GM06990 (cell line): ENCODE measurements at regions not wholly inside any gene's neighbourhood (a gene's known extent, or its start where the extent isn't known, plus 50 kb on each side); places are given as distances from the start of the nearest gene placed in this dataset.

Experiments
- DNase-seq: peaks from one replicate; pipeline ENCODE4 v3.0.0-alpha.2; 2011; ENCODE audit not compliant: insufficient read length; ENCODE audit errors: extremely low read depth
- H3K27me3 ChIP-seq: replicated peaks from 2 replicates; pipeline ENCODE4 v1.6.0; 2011; ENCODE audit warnings: low read length; ENCODE audit not compliant: control insufficient read depth, insufficient read depth
- H3K36me3 ChIP-seq: 2 replicates; pipeline ENCODE4 v1.5.1; 2011; ENCODE audit warnings: low read length; ENCODE audit not compliant: control insufficient read depth, insufficient read depth
- H3K4me3 ChIP-seq: replicated peaks from 2 replicates; pipeline ENCODE4 v1.5.1; 2011; ENCODE audit warnings: low read depth, mild to moderate bottlenecking, control low read depth, low read length
- CTCF ChIP-seq: IDR thresholded peaks from 2 replicates; pipeline ENCODE4 v1.5.1; 2011; ENCODE audit warnings: low read length, control low read depth, mild to moderate bottlenecking, inconsistent platforms; ENCODE audit not compliant: insufficient read depth, poor library complexity, severe bottlenecking

- no peak for DNase-seq
- H3K27me3 ChIP-seq, result no peaks in the 10 kb centered on the region
- no peaks in the 10 kb centered on the region for H3K36me3 ChIP-seq
- no peak for TF ChIP-seq CTCF
- H3K4me3 ChIP-seq, result no peak overlapping the region
Observed at GRCh38 chr9:81408951-81409350, 280.4 kb downstream of the TLE1 start.

DNA sequence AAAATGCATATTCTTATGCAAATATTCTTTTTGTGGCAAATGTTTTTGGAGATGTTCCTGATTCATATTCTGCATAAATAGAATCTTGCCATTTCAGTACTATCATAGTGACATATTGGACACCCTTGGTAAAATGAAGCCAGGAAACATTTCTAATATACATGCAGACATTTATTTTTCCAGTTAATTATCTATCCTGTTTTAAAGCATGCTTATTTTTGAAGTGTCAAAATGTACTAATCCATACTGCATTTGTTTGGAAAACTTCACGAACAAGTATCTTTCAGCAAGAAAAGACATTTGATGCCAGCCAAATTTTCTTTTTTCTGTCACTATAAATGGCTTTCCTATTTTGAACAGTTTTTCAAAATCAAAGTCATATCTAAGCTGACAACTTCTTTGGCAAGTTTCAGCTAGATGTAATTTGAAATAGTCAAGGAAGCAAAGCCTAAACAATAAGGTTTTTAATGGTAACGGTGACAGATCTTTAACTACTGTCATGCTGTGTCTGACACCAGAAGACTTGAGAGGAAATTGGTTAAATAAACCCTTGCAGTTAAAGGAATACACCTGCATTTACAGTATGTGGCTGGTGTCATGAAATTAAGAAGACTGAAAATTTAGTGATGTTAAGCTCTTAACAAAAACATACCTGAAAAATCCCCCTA is 284.3 kb downstream of the TLE1 start:
- H3K27me3 ChIP-seq, result no peaks in the 10 kb centered on the region
- no peaks in the 10 kb centered on the region for H3K36me3 ChIP-seq
- no peak for DNase-seq
- no peak for TF ChIP-seq CTCF
- H3K4me3 ChIP-seq, result no peak overlapping the region

DNA sequence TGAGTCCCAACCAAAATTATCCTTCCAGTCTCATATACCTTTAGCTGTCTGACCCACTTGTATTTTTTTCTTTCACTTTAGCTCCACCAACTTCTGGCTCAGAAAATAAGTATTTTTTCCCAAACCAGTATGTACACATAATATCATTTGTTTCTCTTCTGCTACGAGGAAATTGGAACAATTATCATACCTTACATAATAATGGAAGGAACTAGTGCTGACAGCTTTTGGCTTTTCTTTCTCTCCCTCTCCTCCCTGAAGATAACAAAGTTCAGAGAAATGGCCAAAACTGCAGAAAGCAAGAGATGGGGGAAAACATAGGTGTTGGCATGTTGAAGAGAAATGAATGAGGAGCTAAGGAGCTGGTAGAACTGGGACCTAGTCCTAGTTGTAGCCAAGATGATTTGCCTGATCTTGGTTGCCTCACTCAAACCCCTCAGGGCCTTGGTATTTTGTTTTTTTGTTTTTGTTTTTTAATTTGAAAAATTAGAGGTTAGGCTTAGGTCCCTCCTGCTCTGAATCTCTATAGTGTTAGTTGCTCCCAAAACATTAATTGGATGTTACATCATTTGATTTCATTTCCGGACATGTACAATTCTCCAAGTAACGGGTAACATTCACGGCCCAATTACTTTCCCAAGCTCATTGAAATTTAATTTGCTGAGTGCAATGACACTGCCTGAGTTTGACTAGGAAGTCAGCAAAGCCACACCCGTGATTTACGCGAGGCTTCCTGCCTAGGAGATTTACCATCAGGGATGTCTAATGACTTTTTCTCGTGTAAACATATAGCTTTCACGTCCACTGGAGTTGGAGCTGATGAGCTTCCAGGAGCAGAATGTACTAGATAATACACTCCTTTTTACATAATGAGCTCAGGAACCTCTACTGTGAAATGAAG is 291.6 kb downstream of the TLE1 start:
- Histone ChIP-seq H3K4me3 (no peak overlapping the region), H3K27me3 (no peaks in the 10 kb centered on the region), H3K36me3 (no peaks in the 10 kb centered on the region)
- TF ChIP-seq CTCF, result no peak
- no peak for DNase-seq

DNA sequence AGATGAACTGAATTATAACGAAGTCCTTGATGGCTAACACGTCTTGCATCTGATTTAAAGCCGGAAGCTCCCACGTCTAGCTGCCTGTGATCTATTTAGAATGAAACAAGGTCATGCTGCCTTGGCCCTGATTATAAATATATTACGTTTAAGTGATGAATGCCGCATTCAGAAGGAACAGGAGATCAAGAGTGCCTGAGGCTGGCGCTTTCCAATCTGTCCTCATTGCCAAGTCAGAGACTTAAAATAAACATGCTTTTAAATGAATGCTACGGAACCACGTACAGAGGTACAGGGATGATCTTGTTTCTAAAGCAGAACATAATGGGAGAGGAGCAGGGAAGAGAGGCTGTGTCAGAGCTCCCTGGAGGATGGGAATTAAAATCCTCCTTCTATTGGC is 292.8 kb downstream of the TLE1 start:
- H3K36me3 ChIP-seq, result no peaks in the 10 kb centered on the region
- no peak for TF ChIP-seq CTCF
- H3K4me3 ChIP-seq, result no peak overlapping the region
- no peaks in the 10 kb centered on the region for H3K27me3 ChIP-seq
- no peak for DNase-seq

DNA sequence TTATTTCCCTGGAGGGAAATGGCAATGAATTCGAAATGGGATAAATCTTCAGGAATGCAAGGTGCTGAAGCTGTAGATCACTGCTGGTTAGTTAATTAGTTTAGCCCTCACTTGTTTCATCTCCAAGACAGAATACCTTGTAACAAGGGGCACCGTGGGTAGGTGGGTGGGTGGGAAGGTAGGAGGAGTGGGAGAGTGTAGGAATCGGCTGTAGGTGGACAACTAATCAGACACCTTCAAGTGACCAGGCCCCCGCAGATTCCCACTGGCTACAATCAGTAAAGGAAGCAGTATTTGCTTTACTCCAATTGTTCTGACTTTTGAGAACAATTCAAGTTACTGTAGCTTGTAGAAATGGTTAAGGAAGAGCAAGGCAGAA is 293.7 kb downstream of the TLE1 start:
- TF ChIP-seq CTCF, result no peak
- Histone ChIP-seq H3K27me3 (no peaks in the 10 kb centered on the region), H3K4me3 (no peak overlapping the region), H3K36me3 (no peaks in the 10 kb centered on the region)
- no peak for DNase-seq
